PC-9 (cell line): ENCODE measurements at regions not wholly inside any gene's neighbourhood (a gene's known extent, or its start where the extent isn't known, plus 50 kb on each side); places are given as distances from the start of the nearest gene placed in this dataset.
"Not testable (repeated sequence)": the region's sequence is repeated elsewhere in the genome, so short reads cannot be mapped to it uniquely, and the experiment has no call there.

Experiments
- BruUV-seq: library from RNA; stranded (reverse); fragments of 400-500 nt; replicated peaks from 2 replicates; lab custom pipeline; 2021; lab: Mats Ljungman, UMichigan
- CTCF ChIA-PET: fragments of 300-600 bp; sonication (Branson Sonifier 250); formaldehyde crosslinking; loops from one replicate; lab custom pipeline; 2022; ENCODE audit warnings: antibody characterized with exemption; lab: Charles Lee
- POLR2A ChIA-PET: fragments of 300-600 bp; sonication (Branson Sonifier 250); formaldehyde crosslinking; loops from one replicate; lab custom pipeline; 2022; ENCODE audit warnings: antibody characterized with exemption; ENCODE audit not compliant: unreplicated experiment; lab: Charles Lee
- DNase-seq, 2 experiments: peaks; one replicate each; pipeline versions ENCODE4 v3.0.0 to v3.0.0-alpha.2; 2015 to 2022; ENCODE audit warnings: mixed read lengths in 1 of 2
- H2AFZ ChIP-seq: fragments of 200-600 bp; sonication (generic); 2 replicates; pipeline ENCODE4 v1.8.1; 2017; ENCODE audit warnings: antibody characterized with exemption
- H3F3A ChIP-seq: fragments of 200-600 bp; sonication (generic); 2 replicates; pipeline ENCODE4 v1.8.1; 2017; ENCODE audit warnings: antibody characterized with exemption, mild to moderate bottlenecking, low read depth; ENCODE audit not compliant: insufficient read depth
- H3K27ac ChIP-seq: fragments of 200-600 bp; sonication (generic); 2 replicates; pipeline ENCODE4 v1.6.1; 2016; ENCODE audit warnings: mixed run types
- H3K27me3 ChIP-seq: fragments of 200-600 bp; sonication (generic); 2 replicates; pipeline ENCODE4 v1.6.1; 2016; ENCODE audit warnings: low read depth, mixed run types; ENCODE audit not compliant: insufficient read depth
- H3K36me3 ChIP-seq: fragments of 200-600 bp; sonication (generic); 2 replicates; pipeline ENCODE4 v1.6.1; 2016; ENCODE audit warnings: low read depth, mixed run types
- H3K4me1 ChIP-seq: fragments of 200-600 bp; sonication (generic); replicated peaks from 2 replicates; pipeline ENCODE4 v1.6.1; 2016; ENCODE audit warnings: mixed run types; ENCODE audit not compliant: insufficient read depth
- H3K4me2 ChIP-seq: fragments of 200-600 bp; sonication (generic); 2 replicates; pipeline ENCODE4 v1.6.1; 2017; ENCODE audit warnings: mixed run types
- H3K4me3 ChIP-seq: fragments of 200-600 bp; sonication (generic); 2 replicates; pipeline ENCODE4 v1.6.1; 2016; ENCODE audit warnings: mixed run types
- H3K79me2 ChIP-seq: fragments of 200-600 bp; sonication (generic); 2 replicates; pipeline ENCODE4 v1.6.1; 2017; ENCODE audit warnings: low read depth, mixed run types
- H3K9me2 ChIP-seq: fragments of 200-600 bp; sonication (generic); 2 replicates; pipeline ENCODE4 v1.8.1; 2017; ENCODE audit warnings: mild to moderate bottlenecking; ENCODE audit not compliant: insufficient read depth
- H3K9me3 ChIP-seq: fragments of 200-600 bp; sonication (generic); 2 replicates; pipeline ENCODE4 v1.8.1; 2016; ENCODE audit warnings: low read depth; ENCODE audit not compliant: insufficient read depth
- H4K20me1 ChIP-seq: fragments of 200-600 bp; sonication (generic); 2 replicates; pipeline ENCODE4 v1.8.1; 2017; ENCODE audit not compliant: insufficient read depth
- EZH2 ChIP-seq: fragments of 200-600 bp; sonication (generic); IDR thresholded peaks from 2 replicates; pipeline ENCODE4 v1.8.0; 2017; ENCODE audit warnings: antibody characterized with exemption, low read depth
- intact Hi-C: fragments of 100-400 bp; cut with micrococcal nuclease; formaldehyde crosslinking; loops from one replicate; pipeline ENCODE4 v1.10.0; 2022; ENCODE audit not compliant: unreplicated experiment
- TF ChIP-seq, protein P1 (sequence below): fragments of 200-600 bp; sonication (generic); conservative IDR thresholded peaks from 2 replicates; pipeline ENCODE4 v1.6.1; 2017; ENCODE audit warnings: mixed run types, antibody characterized with exemption, mild to moderate bottlenecking, moderate library complexity

GRCh38 chr7:76146374-76146773 lies 55.3 kb upstream of the SRRM3 start:
- Histone ChIP-seq H2AFZ (no peak overlapping the region), H3K27me3 (no peaks in the 10 kb centered on the region), H3K9me3 (no peaks in the 10 kb centered on the region), H3K4me2 (no peak overlapping the region), H3F3A (no peaks in the 10 kb centered on the region), H3K27ac (no peak overlapping the region), H3K36me3 (no peaks in the 10 kb centered on the region), H3K4me3 (no peak overlapping the region), H3K9me2 (no peaks in the 10 kb centered on the region), H3K4me1 (no peaks in the 10 kb centered on the region), H3K79me2 (no peaks in the 10 kb centered on the region), H4K20me1 (no peaks in the 10 kb centered on the region)
- DNase-seq = no peak
- no peak for TF ChIP-seq EZH2
- TF ChIP-seq, protein P1, sequence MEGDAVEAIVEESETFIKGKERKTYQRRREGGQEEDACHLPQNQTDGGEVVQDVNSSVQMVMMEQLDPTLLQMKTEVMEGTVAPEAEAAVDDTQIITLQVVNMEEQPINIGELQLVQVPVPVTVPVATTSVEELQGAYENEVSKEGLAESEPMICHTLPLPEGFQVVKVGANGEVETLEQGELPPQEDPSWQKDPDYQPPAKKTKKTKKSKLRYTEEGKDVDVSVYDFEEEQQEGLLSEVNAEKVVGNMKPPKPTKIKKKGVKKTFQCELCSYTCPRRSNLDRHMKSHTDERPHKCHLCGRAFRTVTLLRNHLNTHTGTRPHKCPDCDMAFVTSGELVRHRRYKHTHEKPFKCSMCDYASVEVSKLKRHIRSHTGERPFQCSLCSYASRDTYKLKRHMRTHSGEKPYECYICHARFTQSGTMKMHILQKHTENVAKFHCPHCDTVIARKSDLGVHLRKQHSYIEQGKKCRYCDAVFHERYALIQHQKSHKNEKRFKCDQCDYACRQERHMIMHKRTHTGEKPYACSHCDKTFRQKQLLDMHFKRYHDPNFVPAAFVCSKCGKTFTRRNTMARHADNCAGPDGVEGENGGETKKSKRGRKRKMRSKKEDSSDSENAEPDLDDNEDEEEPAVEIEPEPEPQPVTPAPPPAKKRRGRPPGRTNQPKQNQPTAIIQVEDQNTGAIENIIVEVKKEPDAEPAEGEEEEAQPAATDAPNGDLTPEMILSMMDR = no peak
- intact Hi-C loops = no loop called here
- ChIA-PET CTCF (no interaction called here), POLR2A (no interaction called here)
- no TSS peak for BruUV-seq

- H3K79me2 ChIP-seq, intact Hi-C loops, POLR2A ChIA-PET: not testable (repeated sequence)
Measured at GRCh38 chr7:76148947-76149346, 52.7 kb upstream of the SRRM3 start.

DNA sequence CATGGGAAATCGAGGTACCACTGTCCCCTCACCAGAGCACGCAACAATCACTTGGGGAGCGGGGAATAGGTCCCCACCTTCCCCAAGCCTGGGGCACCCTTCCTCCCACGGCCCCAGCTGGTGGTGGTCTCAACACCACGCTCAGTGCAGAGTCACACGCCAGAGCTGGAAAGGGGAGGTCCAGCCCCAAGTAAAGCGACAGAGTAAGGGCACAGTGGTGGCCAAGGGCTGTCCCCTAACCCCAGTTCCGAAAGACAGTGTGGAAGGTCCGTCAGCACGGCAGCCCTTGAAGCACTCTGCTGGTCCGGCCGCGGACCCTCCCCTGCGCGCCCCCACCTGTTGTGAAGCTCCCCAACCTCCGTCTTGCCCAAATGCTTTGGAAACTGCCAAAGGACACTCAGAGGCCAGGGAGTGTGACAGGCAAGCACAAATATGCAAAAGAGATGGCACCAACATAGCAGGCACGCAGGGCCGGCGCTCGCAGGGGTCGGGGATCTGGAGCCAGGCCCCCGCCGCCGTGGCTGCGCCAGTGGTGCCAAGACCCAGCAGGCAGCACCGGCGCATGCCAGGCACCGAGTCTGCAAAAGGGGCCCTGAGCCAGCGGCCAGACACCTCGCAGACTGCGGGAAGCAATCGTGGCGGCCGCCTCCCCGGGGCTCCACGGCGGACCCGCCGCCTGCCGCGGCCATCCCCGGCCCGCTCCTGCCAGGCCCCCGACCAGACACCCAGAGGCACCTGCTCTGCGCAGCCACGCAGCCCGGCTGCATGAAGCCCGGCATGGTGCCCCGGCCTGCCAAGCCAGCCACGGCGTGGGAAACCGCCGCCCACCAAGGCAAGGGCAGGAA lies 51.6 kb upstream of the SRRM3 start:
- Histone ChIP-seq H3K79me2 (no peaks in the 10 kb centered on the region), H3K4me1 (no peaks in the 10 kb centered on the region), H3K9me2 (no peaks in the 10 kb centered on the region), H3K4me3 (no peak overlapping the region), H3K36me3 (no peaks in the 10 kb centered on the region), H4K20me1 (no peaks in the 10 kb centered on the region), H2AFZ (no peak overlapping the region), H3K27ac (no peak overlapping the region), H3K9me3 (no peaks in the 10 kb centered on the region), H3F3A (no peaks in the 10 kb centered on the region), H3K27me3 (no peaks in the 10 kb centered on the region), H3K4me2 (no peak overlapping the region)
- no TSS peak for BruUV-seq
- ChIA-PET CTCF (no interaction called here), POLR2A (no interaction called here)
- intact Hi-C loops = no loop called here
- no peak for DNase-seq
- no peak for TF ChIP-seq EZH2
- TF ChIP-seq, protein P1 = no peak

More at GRCh38 chr7:76148947-76149346, 52.7 kb upstream of the SRRM3 start:
- BruUV-seq, H3K4me1 ChIP-seq, H3F3A ChIP-seq, H2AFZ ChIP-seq, CTCF ChIA-PET, H3K27ac ChIP-seq, H3K9me3 ChIP-seq, DNase-seq, H3K36me3 ChIP-seq, H4K20me1 ChIP-seq, H3K4me2 ChIP-seq, H3K4me3 ChIP-seq, H3K9me2 ChIP-seq, H3K27me3 ChIP-seq: not testable (repeated sequence)
